ENCODE measurements at regions not wholly inside any gene's neighbourhood (a gene's known extent, or its start where the extent isn't known, plus 50 kb on each side); places are given as distances from the start of the nearest gene placed in this dataset.

DNA sequence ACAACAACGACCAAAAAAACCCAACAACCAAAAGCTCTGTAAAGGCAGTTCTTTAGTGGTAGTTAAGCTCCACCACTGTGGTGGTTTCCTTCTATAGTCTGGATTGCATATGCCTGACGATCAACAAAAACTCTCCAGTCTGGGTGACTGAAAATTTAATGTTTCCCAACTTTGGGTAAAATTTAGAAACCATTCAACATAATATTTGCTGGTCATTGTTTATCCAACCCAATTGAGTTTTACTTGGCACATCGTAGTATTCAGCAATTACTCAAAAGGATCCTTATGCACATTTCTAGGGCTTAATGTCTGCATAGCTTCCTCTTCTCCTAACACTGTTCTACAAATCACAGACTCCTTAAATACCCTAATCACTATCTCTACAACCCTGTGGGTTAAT lies 1080.2 kb upstream of the NRXN1 start:
- intact Hi-C loops (cut with micrococcal nuclease; ENCODE audit: unreplicated experiment) = no loop called here

More for the DNA sequence above, 1080.2 kb upstream of the NRXN1 start:
- RAD21 ChIA-PET (ENCODE audit: unreplicated experiment) = no interaction called here
- Histone ChIP-seq H2AFZ (ENCODE audit: control insufficient read depth, low read depth, low read length) (no peak overlapping the region), H3K27me3 (replicated peaks in 1 of 2; ENCODE audit: control insufficient read depth in 2 of 2, insufficient read depth in 2 of 2, low read length in 1 of 2) (no peaks in the 10 kb centered on the region), H3K9ac (ENCODE audit: control insufficient read depth, insufficient read depth, low read length) (no peak overlapping the region), H3K4me1 (ENCODE audit: control insufficient read depth, insufficient read depth, low read length) (no peaks in the 10 kb centered on the region), H3K36me3 (ENCODE audit: control insufficient read depth in 2 of 2, insufficient read depth in 2 of 2, low read length in 1 of 2) (no peaks in the 10 kb centered on the region), H3K9me3 (replicated peaks; ENCODE audit: control insufficient read depth, insufficient read depth, low read length) (no peaks in the 10 kb centered on the region), H3K27ac (ENCODE audit: control insufficient read depth, insufficient read depth) (no peak overlapping the region), H4K20me1 (ENCODE audit: control insufficient read depth, insufficient read depth) (no peaks in the 10 kb centered on the region), H3K79me2 (ENCODE audit: control insufficient read depth, insufficient read depth, low read length) (no peaks in the 10 kb centered on the region), H3K4me3 (no peak overlapping the region), H3K4me2 (ENCODE audit: control insufficient read depth, insufficient read depth) (no peak overlapping the region)
- FAIRE-seq = no peak
- TF ChIP-seq CUX1 (IDR thresholded peaks at IDR 0.05; ENCODE audit: insufficient replicate concordance, low read depth, low read length) = no peak
- no peak for TF ChIP-seq EP300 (IDR thresholded peaks at IDR 0.05; ENCODE audit: borderline replicate concordance in 1 of 2, control insufficient read depth in 1 of 2, low read depth in 2 of 2, low read length in 2 of 2)
- no peak for TF ChIP-seq GABPA (IDR thresholded peaks at IDR 0.05; ENCODE audit: low read depth)
- no peak for TF ChIP-seq CREB1 (IDR thresholded peaks at IDR 0.05; ENCODE audit: low read depth)
- TF ChIP-seq BCL11A (IDR thresholded peaks at IDR 0.05; ENCODE audit: low read depth, low read length) = no peak
- TF ChIP-seq, protein P1, sequence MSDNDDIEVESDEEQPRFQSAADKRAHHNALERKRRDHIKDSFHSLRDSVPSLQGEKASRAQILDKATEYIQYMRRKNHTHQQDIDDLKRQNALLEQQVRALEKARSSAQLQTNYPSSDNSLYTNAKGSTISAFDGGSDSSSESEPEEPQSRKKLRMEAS (IDR thresholded peaks at IDR 0.05; ENCODE audit: low read depth, low read length) = no peak
- TF ChIP-seq IRF4 (IDR thresholded peaks at IDR 0.05; ENCODE audit: low read depth, low read length) = no peak
- no peak for TF ChIP-seq ZNF207 (IDR thresholded peaks at IDR 0.05; ENCODE audit: borderline replicate concordance)
- no peak for TF ChIP-seq MLLT1 (IDR thresholded peaks at IDR 0.05)
- TF ChIP-seq CBX3 (IDR thresholded peaks at IDR 0.05; ENCODE audit: borderline replicate concordance, low read depth) = no peak
- no peak for DNase-seq (ENCODE audit: low read depth, low spot score)
- POLR2A ChIA-PET = no interaction called here
- no TSS peak for BruUV-seq (replicated peaks)
- CTCF ChIA-PET = no interaction called here
- in situ Hi-C loops (cut with MboI) = no loop called here
- 22% methylated on average over 3 of the region's 3 CpGs for WGBS (ENCODE audit: insufficient coverage, insufficient replicate concordance, low lambda C conversion rate, missing lambda C conversion rate)
- no peak for ATAC-seq
- SMC1A ChIA-PET (ENCODE audit: uncharacterized antibody, unreplicated experiment) = interaction anchor here (0.9 to 1.2 kb wide), 2 partner anchors 10 to 11 kb away, joined by 3 read pairs; no protein-coding TSS in a partner anchor
